K562 (cell line): ENCODE measurements at regions not wholly inside any gene's neighbourhood (a gene's known extent, or its start where the extent isn't known, plus 50 kb on each side); places are given as distances from the start of the nearest gene placed in this dataset.

Source experiments
- ATAC-seq: fragments of 200-7000 bp; cut with Tn5 transposase; 3 replicates; pipeline ENCODE4 v1.9.1; 2020; ENCODE audit warnings: moderate library complexity
- BruUV-seq: library from RNA; stranded (reverse); fragments of 400-500 nt; replicated peaks from 2 replicates; lab custom pipeline; 2021; lab: Mats Ljungman, UMichigan
- CTCF ChIA-PET: fragments of 300-600 bp; formaldehyde crosslinking; extraction: SDS; loops from one replicate; lab custom pipeline; 2021; ENCODE audit warnings: low intra/inter-chr PET ratio; lab: Yijun Ruan, JAX
- POLR2A ChIA-PET: fragments of 300-600, 350-650 bp; sonication (Branson Sonifier 250); formaldehyde crosslinking; extraction: SDS; loops from one replicate; lab custom pipeline; 2021; ENCODE audit warnings: antibody characterized with exemption, inconsistent platforms; lab: Yijun Ruan, JAX
- DNase-seq, 4 experiments: peaks; one replicate each; pipeline versions ENCODE4 v3.0.0 to v3.0.0-alpha.2; 2011 to 2018; ENCODE audit warnings: low spot score in 3 of 4, mixed read lengths in 3 of 4; ENCODE audit errors: extremely low read depth in 1 of 4
- FAIRE-seq: peaks from 2 replicates; lab custom pipeline; 2011; peaks lifted over from hg19 to GRCh38; lab: Jason Lieb, UNC
- H2AFZ ChIP-seq: 2 replicates; pipeline ENCODE4 v1.6.0; 2011; ENCODE audit warnings: low read depth, low read length, control low read depth, inconsistent platforms
- H3K27ac ChIP-seq: fragments of 200-600 bp; 3 replicates; pipeline ENCODE4 v1.8.0; 2011; ENCODE audit warnings: low read depth, mild to moderate bottlenecking, control low read depth, inconsistent platforms, low read length, moderate library complexity, mixed read lengths; ENCODE audit errors: extremely low read depth
- H3K27me3 ChIP-seq, 2 experiments: fragments of 300-600 bp in 1 of 2; 2 replicates in 1 of 2; 3 replicates in 1 of 2; pipeline versions ENCODE4 v1.6.0 to v1.8.0; 2011; ENCODE audit warnings: inconsistent platforms in 2 of 2, low read length in 2 of 2, mild to moderate bottlenecking in 1 of 2, mixed read lengths in 1 of 2, moderate library complexity in 1 of 2; ENCODE audit not compliant: control insufficient read depth in 2 of 2, insufficient read depth in 2 of 2
- H3K36me3 ChIP-seq: fragments of 300-600 bp; 3 replicates; pipeline ENCODE4 v1.8.0; 2011; ENCODE audit warnings: mild to moderate bottlenecking, low read length, inconsistent platforms; ENCODE audit not compliant: control insufficient read depth, insufficient read depth
- H3K4me1 ChIP-seq, 2 experiments: fragments of 200-600 bp in 1 of 2; replicated peaks in 1 of 2; 2 replicates in 1 of 2; 3 replicates in 1 of 2; pipeline versions ENCODE4 v1.5.1 to v1.8.0; 2011; ENCODE audit warnings: inconsistent platforms in 2 of 2, low read length in 2 of 2, mild to moderate bottlenecking in 1 of 2, mixed read lengths in 1 of 2, moderate library complexity in 1 of 2; ENCODE audit not compliant: control insufficient read depth in 2 of 2, insufficient read depth in 2 of 2
- H3K4me2 ChIP-seq: 2 replicates; pipeline ENCODE4 v1.6.1; 2011; ENCODE audit warnings: low read length, control low read depth, inconsistent platforms, mixed read lengths; ENCODE audit not compliant: insufficient read depth
- H3K4me3 ChIP-seq: fragments of 200-600 bp; sonication (generic), shearing (Covaris generic); 2 replicates; pipeline ENCODE4 v1.5.1; 2016; ENCODE audit warnings: control low read depth, inconsistent platforms
- H3K79me2 ChIP-seq: fragments of 200-600 bp; 3 replicates; pipeline ENCODE4 v1.8.0; 2011; ENCODE audit warnings: low read length, inconsistent platforms; ENCODE audit not compliant: control insufficient read depth, insufficient read depth
- H3K9ac ChIP-seq, 2 experiments: 2 replicates each; pipeline versions ENCODE4 v1.6.0 to v1.6.1; 2011; ENCODE audit warnings: low read depth in 2 of 2, low read length in 2 of 2, control low read depth in 1 of 2, inconsistent platforms in 1 of 2, mild to moderate bottlenecking in 1 of 2, mixed read lengths in 1 of 2; ENCODE audit not compliant: insufficient read depth in 1 of 2
- H3K9me1 ChIP-seq: one replicate; pipeline ENCODE4 v1.6.0; 2011; ENCODE audit warnings: inconsistent platforms, mild to moderate bottlenecking, low read length, moderate library complexity; ENCODE audit not compliant: control insufficient read depth, insufficient read depth
- H3K9me3 ChIP-seq: replicated peaks from 2 replicates; pipeline ENCODE4 v1.5.1; 2011; ENCODE audit warnings: low read depth, low read length, inconsistent platforms; ENCODE audit not compliant: control insufficient read depth, insufficient read depth
- H4K20me1 ChIP-seq: replicated peaks from 2 replicates; pipeline ENCODE4 v1.6.1; 2011; ENCODE audit warnings: low read length, inconsistent platforms, mixed read lengths; ENCODE audit not compliant: control insufficient read depth, insufficient read depth
- LARP7 ChIP-seq: fragments of 450-650 bp; IDR thresholded peaks from 2 replicates; pipeline ENCODE4 v1.6.1; 2016
- WGBS: fragments of 100-300 bp; shearing (Covaris generic); methylation state at CpG from one replicate; pipeline ENCODE4 v1.1.6; 2016; ENCODE audit warnings: low coverage, mixed read lengths; ENCODE audit not compliant: insufficient coverage; ENCODE audit errors: missing lambda C conversion rate; 5-methylcytosine and 5-hydroxymethylcytosine counted together
- in situ Hi-C: fragments of 300-500 bp; cut with MboI; formaldehyde crosslinking; loops from 4 replicates; pipeline ENCODE4 v1.15.0; 2018; ENCODE audit warnings: inconsistent platforms, mixed read lengths
- intact Hi-C: fragments of 100-400 bp; cut with micrococcal nuclease; formaldehyde crosslinking; loops from 2 replicates; pipeline ENCODE4 v1.14.2; 2022
- TF ChIP-seq, protein P1 (sequence below): fragments of 250-450 bp; sonication (Bioruptor Pico); IDR thresholded peaks from 2 replicates; pipeline ENCODE4 v1.8.0; 2021; ENCODE audit warnings: borderline replicate concordance, mild to moderate bottlenecking, moderate library complexity; ENCODE audit not compliant: poor library complexity, severe bottlenecking

DNA sequence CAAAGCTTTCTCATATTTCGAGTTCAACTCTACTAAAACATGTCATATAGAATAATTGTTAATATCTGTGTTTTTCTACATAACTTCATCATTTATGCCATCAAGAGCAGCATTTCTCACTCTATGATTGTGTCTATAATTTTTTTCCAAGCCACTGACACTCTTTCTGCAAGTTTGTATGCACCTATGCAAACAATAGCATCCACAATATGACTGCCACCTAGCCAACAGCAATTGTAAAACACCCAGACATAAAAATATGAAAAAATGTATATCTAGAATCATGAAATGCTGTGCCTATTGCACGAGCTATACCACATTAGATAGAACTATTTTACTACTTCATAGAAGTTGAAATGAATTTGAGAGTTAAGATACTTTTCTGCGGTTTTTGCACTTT is 286.5 kb upstream of the MARCKS start:
- Histone ChIP-seq H3K4me2 (no peak overlapping the region), H3K9me1 (no peaks in the 10 kb centered on the region), H3K9me3 (no peaks in the 10 kb centered on the region), H3K79me2 (no peaks in the 10 kb centered on the region), H4K20me1 (no peaks in the 10 kb centered on the region), H3K9ac (no peak overlapping the region), H3K4me1 (no peaks in the 10 kb centered on the region), H2AFZ (no peak overlapping the region), H3K27ac (no peak overlapping the region), H3K27me3 (no peaks in the 10 kb centered on the region), H3K36me3 (no peaks in the 10 kb centered on the region), H3K4me3 (no peak overlapping the region)
- intact Hi-C loops (no loop called here), in situ Hi-C loops (no loop called here)
- ChIA-PET POLR2A (no interaction called here), CTCF (no interaction called here)
- TF ChIP-seq LARP7: no peak
- FAIRE-seq (no peak), DNase-seq (no peak), ATAC-seq (no peak)
- 2% methylated on average over 3 of the region's 3 CpGs for WGBS
- no TSS peak for BruUV-seq

DNA sequence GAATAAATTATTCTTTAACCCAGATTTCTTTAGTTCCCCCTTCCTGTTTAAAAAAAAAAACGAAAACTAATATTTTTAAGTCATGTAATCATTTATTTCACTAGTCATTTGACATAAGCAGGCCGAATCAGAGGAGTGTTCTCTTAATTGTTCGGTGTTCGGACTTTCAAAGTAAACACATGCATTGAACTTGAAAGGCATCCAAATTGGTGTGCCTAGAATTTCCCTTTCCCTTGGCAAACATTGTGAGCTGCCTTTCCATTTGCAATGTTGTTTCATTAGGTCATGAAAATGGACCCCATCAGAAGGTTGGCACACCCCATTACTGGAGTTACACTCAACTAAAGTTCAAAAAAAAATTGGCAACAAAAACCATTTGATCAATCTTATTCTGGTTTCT is 283.0 kb upstream of the MARCKS start:
- Histone ChIP-seq H3K9me3 (no peaks in the 10 kb centered on the region), H3K79me2 (no peaks in the 10 kb centered on the region), H3K36me3 (no peaks in the 10 kb centered on the region), H3K4me3 (no peak overlapping the region), H3K27me3 (no peaks in the 10 kb centered on the region), H2AFZ (no peak overlapping the region), H4K20me1 (no peaks in the 10 kb centered on the region), H3K4me2 (no peak overlapping the region), H3K9me1 (no peaks in the 10 kb centered on the region), H3K27ac (no peak overlapping the region), H3K9ac (no peak overlapping the region), H3K4me1 (no peaks in the 10 kb centered on the region)
- FAIRE-seq (no peak), DNase-seq (no peak), ATAC-seq (no peak)
- intact Hi-C loops: no loop called here
- BruUV-seq: no TSS peak
- CTCF ChIA-PET: no interaction called here
- 2% methylated on average over 4 of the region's 4 CpGs for WGBS
- TF ChIP-seq, protein P1, sequence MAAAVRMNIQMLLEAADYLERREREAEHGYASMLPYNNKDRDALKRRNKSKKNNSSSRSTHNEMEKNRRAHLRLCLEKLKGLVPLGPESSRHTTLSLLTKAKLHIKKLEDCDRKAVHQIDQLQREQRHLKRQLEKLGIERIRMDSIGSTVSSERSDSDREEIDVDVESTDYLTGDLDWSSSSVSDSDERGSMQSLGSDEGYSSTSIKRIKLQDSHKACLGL (CRISPR knock-in tag): no peak
- POLR2A ChIA-PET: no interaction called here
- in situ Hi-C loops: no loop called here
